ENCODE measurements at regions not wholly inside any gene's neighbourhood (a gene's known extent, or its start where the extent isn't known, plus 50 kb on each side); places are given as distances from the start of the nearest gene placed in this dataset.
"Not testable (repeated sequence)": the region's sequence is repeated elsewhere in the genome, so short reads cannot be mapped to it uniquely, and the experiment has no call there.

- DNase-seq, result no peak
These were observed 278.0 kb downstream of the FBXO8 start for GRCh38 chr4:174005422-174005821.

GRCh38 chr4:173998471-173999144 lies 284.9 kb downstream of the FBXO8 start:
- no peak for DNase-seq

GRCh38 chr4:173995779-173996178 lies 287.7 kb downstream of the FBXO8 start:
- DNase-seq, result not testable (repeated sequence)

DNA sequence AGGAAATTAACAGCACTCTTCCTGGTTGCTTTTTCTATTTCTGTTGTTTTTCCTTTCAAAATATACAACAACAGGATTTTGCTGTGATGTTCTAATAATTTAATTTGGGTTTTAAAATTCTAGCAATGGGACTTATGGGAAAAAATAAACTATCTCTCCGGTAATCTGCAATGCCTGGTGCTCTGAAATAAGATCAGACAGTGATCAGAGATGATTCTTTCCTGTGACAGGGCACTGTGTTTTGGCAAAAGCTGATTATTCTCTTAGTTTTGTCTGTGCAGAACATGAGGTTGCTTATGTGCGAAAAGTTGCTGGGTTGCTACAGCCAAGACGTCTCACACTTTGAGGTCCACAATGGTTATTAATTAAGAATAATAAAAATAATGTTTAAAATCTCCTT lies 291.7 kb downstream of the FBXO8 start:
- DNase-seq, result no peak

GRCh38 chr4:173991316-173991715 lies 292.2 kb downstream of the FBXO8 start:
- DNase-seq, result no peak

- DNase-seq, result no peak
These were observed 292.6 kb downstream of the FBXO8 start for GRCh38 chr4:173990869-173991210.

- DNase-seq, result no peak
These were observed 293.2 kb downstream of the FBXO8 start for GRCh38 chr4:173990126-173990868.

GRCh38 chr4:173963523-173963922 lies 319.9 kb downstream of the FBXO8 start:
- DNase-seq, result not testable (repeated sequence)

DNA sequence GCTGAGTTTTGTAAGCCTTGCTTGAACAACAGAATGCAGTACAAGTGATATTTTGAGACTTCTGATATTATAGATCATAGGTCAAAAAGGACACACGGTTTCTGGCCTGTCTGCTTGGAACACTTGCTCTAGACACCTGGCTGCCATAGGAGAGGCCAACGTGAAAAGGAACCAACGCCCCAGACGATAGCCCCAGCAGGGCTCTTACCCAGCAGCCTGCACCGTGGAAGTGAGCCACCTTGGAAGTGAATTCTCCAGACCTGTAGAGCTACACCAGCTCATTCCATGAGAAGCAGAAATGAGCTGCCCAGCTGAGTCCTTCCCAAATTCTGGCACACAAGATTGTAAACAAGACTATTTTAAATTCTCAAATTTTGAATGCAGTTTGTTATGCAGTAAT lies 323.1 kb downstream of the FBXO8 start:
- no peak for DNase-seq

DNA sequence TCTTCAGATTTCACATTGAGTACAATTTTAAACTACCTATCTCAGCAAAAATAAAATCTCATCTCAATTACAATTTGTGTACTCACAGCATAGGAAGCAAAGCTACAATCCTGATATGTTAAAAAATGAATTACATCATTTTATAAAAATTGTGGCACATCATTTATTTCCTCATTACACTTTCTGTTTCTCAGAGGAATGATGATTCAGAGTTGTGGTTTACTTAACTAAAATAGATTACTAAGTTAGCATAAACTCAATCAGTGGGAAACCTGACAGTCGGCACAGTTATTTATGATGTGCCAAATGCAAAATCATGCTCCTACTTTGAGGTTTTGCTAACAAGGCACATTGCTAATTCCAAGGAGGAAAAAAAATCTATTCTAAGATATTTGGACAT lies 325.0 kb downstream of the FBXO8 start:
- no peak for DNase-seq

DNA sequence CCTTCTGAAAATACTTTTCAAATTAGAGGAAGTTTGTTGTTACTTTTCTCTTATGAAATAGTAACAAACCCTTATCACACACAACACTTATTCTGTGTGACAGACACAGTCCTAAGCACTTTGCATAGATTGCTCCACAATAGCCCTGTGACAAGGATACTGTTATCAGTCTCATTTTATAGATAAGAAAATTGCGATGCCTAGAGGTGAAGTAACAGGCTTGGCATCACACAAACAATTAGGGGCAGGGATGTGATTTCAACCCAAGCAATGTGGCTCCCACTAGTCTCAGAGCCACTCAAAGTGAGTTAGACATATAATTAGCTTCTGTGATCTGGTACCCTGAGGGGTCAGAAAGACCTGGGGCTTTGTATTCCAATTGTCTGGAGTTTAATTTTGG lies 339.9 kb downstream of the FBXO8 start:
- no peak for DNase-seq

DNA sequence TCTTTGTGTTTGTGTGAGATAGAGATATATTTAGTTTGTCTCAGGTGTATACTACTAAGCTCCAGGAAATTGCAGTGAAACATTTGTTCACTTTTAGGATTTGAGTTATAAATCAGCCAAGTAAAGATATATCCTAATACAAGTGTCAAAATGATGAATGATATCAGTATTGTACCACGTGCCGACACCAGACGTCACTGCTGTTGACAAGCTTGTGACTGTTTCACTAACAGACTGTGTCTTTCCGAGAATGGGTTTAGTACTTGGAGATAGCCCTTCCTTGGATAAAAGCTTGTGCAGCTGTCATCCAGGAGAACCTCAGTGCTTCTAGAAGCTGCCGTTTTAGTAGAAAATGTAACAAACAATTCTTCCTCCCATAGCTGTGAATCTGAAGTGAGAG lies 343.3 kb downstream of the FBXO8 start:
- DNase-seq, result no peak

DNA sequence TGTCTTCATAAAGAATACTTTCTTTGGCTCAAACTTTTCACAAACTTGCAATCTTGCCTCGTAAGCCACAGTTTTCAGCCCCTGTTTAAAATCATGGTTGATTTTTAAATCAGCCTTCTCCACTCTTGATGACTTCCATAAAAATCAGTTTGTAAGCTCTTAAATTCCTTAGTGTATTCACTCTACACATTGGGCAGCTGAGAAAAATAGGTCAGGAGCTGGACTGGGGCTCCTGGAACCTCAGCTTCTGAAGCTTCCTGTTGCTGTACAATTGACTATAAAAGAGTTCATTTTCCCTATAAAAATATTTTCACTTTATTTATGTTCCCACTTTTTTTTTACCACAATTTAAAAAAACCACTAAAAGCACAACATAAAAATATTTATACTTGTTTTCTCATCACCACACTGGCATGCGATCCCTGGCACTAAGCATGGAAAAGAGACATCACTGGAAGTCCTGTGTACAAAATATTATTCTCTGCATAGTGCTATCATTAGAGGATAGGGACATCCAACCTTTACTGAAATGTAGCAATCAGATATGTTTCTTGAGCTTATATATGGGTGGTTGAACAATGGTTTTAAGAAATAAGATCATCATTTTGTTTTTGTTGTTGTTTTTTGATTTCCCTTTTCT lies 345.7 kb downstream of the FBXO8 start:
- DNase-seq, result no peak

DNA sequence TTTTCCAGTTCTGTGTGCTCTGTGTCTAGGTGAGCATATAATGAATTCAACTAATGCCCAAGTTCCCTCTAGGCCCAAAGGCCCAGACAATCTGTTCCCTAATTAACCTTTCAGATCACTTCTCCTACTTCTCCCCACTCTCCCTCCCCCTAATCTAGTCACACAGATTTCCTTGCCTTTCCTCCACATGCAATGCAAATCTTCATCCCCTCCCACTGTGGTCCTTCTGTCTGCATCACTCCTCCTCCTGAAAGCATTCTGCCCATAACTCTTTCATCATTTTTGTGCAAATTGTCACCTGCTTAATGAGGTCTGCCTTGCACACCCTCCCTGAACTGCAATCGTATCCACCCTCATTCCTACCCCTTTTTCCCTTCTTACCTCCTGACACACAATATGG lies 346.6 kb downstream of the FBXO8 start:
- no peak for DNase-seq

DNA sequence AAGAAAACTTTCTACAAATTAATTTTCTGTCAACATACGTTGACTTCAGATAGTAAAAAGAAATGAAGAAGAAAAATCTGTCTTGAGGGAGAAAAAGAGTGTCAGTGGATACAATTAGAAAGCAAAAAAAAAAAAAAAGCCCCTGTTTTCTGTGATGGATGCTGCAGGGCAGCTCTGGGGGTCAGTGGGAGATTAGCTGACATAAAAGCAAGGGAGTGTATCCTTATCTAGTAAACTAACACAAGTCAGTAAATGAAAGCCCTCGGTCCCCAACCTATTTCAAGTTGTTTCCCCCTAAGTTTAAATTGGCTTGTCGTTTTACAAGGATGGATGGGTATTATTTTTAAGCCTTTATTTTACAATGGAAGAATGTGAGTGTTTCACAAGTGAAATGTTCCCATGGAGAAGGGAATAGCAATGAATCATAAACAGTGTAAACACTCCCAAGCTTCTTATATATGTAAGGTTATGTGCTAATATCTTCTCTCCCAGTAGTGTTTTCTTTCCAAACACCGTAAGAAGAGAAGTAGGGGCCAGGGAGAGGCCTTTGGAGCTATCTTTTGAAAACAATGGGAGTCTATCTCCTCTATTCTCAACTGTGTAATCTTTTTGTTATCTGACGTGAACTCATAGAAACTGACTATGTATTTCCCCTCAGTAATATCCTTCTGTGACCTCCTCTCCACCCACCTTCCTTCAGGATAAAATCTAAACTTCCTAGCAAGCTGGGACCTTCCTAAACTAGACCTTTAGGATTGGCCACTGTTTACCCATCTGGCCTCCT lies 347.7 kb downstream of the FBXO8 start:
- DNase-seq, result no peak

- DNase-seq, result no peak
These were observed 348.4 kb downstream of the FBXO8 start for GRCh38 chr4:173934933-173935620.

GRCh38 chr4:173934201-173934600 lies 349.3 kb downstream of the FBXO8 start:
- DNase-seq, result no peak

DNA sequence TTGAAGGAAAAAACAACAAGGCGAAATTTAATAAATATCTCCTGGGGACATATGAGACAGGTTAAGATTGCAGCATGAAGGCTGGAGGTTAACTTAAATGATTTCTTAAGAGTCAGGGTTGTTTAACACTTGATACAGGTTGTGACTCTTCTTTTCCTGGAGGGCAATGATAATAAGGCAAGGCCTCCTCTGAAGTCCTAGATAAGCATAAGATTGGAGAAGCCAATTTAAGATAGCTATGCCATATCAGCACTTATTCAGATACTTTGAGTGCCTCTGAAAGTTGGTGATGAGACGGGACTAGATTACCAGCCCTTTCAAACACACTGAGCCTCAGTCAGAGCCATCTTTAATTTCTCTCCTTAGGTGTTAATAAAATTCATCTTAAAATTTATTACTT lies 350.8 kb downstream of the FBXO8 start:
- no peak for DNase-seq

DNA sequence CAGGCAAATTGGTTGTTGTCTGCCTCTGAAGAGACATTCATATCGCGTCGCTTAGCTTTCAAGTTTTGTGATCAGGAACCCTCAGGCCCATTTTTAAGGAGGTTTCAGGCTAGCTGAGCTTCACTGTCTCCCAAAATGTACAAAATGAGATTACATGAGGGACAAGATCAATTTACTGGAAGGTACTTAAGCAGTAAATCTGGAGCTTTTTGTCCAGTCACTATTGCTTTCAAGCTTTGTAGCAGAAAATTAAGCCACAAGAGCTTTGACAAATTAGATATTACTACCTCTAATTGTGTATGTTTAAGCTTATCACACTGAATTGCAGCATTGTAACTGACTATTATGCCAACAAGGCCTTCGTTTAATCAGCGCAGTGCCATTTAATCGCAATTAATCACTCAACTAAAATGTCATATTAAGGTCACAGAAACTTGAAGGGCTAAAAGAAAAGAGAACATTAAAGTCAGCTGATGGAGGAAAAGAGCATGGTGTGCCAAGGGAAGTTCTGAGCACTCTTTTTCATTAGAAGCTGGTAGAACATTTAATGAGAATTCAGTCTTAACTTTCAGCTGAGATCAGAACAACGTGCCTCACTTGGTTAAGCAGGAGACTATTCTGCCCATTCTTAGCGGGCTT lies 353.0 kb downstream of the FBXO8 start:
- DNase-seq, result no peak

- no peak for DNase-seq
These were observed 353.5 kb downstream of the FBXO8 start for GRCh38 chr4:173929921-173930320.

GRCh38 chr4:173924561-173924960 lies 358.9 kb downstream of the FBXO8 start:
- no peak for DNase-seq

GRCh38 chr4:173919861-173920260 lies 363.6 kb downstream of the FBXO8 start:
- no peak for DNase-seq
